OCI-LY1 (cell line): ENCODE measurements at regions not wholly inside any gene's neighbourhood (a gene's known extent, or its start where the extent isn't known, plus 50 kb on each side); places are given as distances from the start of the nearest gene placed in this dataset.

Experiments
- EZH2 ChIP-seq: fragments of 200-600 bp; sonication (generic), shearing (Covaris generic); IDR thresholded peaks from 2 replicates; pipeline ENCODE4 v1.8.0; 2017; ENCODE audit warnings: borderline replicate concordance, mixed run types, mild to moderate bottlenecking, antibody characterized with exemption, low read length, moderate library complexity, mixed read lengths
- TF ChIP-seq, protein P1 (sequence below): fragments of 200-600 bp; sonication (generic), shearing (Covaris generic); IDR thresholded peaks from 2 replicates; pipeline ENCODE4 v1.5.1; 2017; ENCODE audit warnings: mild to moderate bottlenecking, antibody characterized with exemption, low read length, moderate library complexity, mixed read lengths

DNA sequence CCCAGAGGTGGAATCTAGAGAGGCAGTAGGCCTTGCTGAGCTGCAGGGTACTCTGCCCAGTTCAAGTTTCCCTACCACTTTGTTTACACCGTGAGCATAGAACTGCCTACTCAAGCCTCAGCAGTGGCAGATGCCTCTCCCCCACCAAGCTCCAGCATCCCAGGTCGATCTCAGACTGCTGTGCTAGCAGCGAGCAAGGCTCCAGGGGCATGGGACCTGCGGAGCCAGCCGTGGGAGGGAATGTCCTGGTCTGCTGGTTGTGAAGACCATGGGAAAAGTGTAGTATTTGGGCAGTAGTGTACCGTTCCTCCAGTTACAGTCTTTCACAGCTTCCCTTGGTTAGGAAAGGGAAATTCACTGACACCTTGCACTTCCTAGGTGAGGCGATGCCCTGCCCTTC, 50.6 kb upstream of the FSIP2 start:
- TF ChIP-seq, protein P1, sequence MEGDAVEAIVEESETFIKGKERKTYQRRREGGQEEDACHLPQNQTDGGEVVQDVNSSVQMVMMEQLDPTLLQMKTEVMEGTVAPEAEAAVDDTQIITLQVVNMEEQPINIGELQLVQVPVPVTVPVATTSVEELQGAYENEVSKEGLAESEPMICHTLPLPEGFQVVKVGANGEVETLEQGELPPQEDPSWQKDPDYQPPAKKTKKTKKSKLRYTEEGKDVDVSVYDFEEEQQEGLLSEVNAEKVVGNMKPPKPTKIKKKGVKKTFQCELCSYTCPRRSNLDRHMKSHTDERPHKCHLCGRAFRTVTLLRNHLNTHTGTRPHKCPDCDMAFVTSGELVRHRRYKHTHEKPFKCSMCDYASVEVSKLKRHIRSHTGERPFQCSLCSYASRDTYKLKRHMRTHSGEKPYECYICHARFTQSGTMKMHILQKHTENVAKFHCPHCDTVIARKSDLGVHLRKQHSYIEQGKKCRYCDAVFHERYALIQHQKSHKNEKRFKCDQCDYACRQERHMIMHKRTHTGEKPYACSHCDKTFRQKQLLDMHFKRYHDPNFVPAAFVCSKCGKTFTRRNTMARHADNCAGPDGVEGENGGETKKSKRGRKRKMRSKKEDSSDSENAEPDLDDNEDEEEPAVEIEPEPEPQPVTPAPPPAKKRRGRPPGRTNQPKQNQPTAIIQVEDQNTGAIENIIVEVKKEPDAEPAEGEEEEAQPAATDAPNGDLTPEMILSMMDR, result no peak
- no peak for TF ChIP-seq EZH2
